Pancreas (tissue), 10 donors: ENCODE measurements at regions not wholly inside any gene's neighbourhood (a gene's known extent, or its start where the extent isn't known, plus 50 kb on each side); places are given as distances from the start of the nearest gene placed in this dataset.

ENCODE experiments used
- ATAC-seq, 4 donors: fragments of 200-7000 bp; cut with Tn5 transposase; one replicate each; pipeline versions ENCODE4 v1.8.0 to v1.9.1; 2020; ENCODE audit warnings: mild to moderate bottlenecking in 4 of 4, moderate library complexity in 4 of 4
- DNase-seq, 6 donors: peaks; one replicate each; pipeline ENCODE4 v3.0.0-alpha.2; 2020
- FAIRE-seq: peaks from 2 replicates; lab custom pipeline; 2012; peaks lifted over from hg19 to GRCh38; lab: Jason Lieb, UNC
- H3K27ac ChIP-seq, 4 donors: fragments of 200-600 bp; sonication (generic); 1 replicate in 3 of 4; 2 replicates in 1 of 4; pipeline versions ENCODE4 v1.5.0 to v1.8.0; 2020
- H3K27me3 ChIP-seq, 4 donors: fragments of 200-600 bp; one replicate each; pipeline ENCODE4 v1.8.0; 2021
- H3K36me3 ChIP-seq, 3 donors: fragments of 200-600 bp; sonication (generic) in 1 of 3; one replicate each; pipeline versions ENCODE4 v1.5.0 to v1.8.0; 2020 to 2021
- H3K4me1 ChIP-seq, 3 donors: fragments of 200-600 bp; one replicate each; pipeline ENCODE4 v1.8.0; 2021
- H3K4me3 ChIP-seq, 4 donors: fragments of 200-600 bp; sonication (generic) in 2 of 4; one replicate each; pipeline versions ENCODE4 v1.5.0 to v1.8.0; 2020 to 2021
- H3K9me3 ChIP-seq, 4 donors: fragments of 200-600 bp; one replicate each; pipeline ENCODE4 v1.8.0; 2021
- WGBS, 2 donors: extraction: QIAGEN DNeasy Blood & Tissue Kit; methylation state at CpG; one replicate each; pipeline ENCODE4 v1.1.7; 2013; 5-methylcytosine and 5-hydroxymethylcytosine counted together
- intact Hi-C, 3 donors: fragments of 100-400 bp; cut with DNase I; formaldehyde crosslinking; loops; one replicate each; pipeline versions ENCODE4 v1.11.1 to v1.14.2; 2022
- TF ChIP-seq, protein P1 (sequence below), 4 donors: fragments of 200-600 bp; sonication (generic) in 3 of 4; IDR thresholded peaks; one replicate each; pipeline versions ENCODE4 v1.5.0 to v1.8.0; 2021; ENCODE audit warnings: antibody characterized with exemption in 4 of 4
- donor health status: healthy with polysubstance abuse.
- donor health status: DM: no; HTN: no; CAD: no; lungs with moderate emphysema.
- donor health status: DM: no; HTN: no; CAD: no.
- donor health status: control.
- donor health status: control.
- donor health status: Bipolar disorder and iron deficiency.
- donor health status: DM: yes; HTN: yes; CAD: no.
- donor health status: DM: no; HTN: no; CAD: no.
- donor health status: DM: no; HTN: no; CAD: no.
- donor health status: DM: yes; HTN: yes; CAD: no.

DNA sequence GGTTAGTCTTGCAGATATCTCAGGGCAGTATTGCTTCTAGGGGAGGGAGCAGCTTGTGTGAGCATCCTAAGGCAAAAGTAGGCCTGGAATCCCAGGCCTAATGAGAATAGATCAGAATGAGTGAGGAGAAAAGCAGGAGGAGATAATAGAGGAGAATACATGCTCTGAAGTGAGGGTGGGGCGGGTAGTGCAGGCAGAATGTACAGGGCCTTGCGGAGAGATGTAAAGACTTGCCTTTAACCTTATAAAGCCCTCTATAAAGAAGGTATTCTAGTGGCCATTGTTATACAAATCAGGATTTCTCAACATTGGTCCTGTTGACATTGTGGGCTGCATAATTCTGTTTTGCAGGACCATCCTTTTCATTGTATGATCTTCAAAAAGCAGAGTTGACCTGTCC is 855.3 kb downstream of the PCDH7 start:
- H3K9me3 ChIP-seq, result no peaks in the 10 kb centered on the region
- H3K4me3 ChIP-seq, result no peak overlapping the region
- no peak overlapping the region for H3K27ac ChIP-seq
- intact Hi-C loops, result no loop called here
- ATAC-seq (no peak), DNase-seq (no peak), FAIRE-seq (no peak)
- no peaks in the 10 kb centered on the region for H3K36me3 ChIP-seq
- no peaks in the 10 kb centered on the region for H3K27me3 ChIP-seq
- 78 to 84% methylated on average over 2 of the region's 2 CpGs for WGBS, 2 donors
- H3K4me1 ChIP-seq, result no peaks in the 10 kb centered on the region
- TF ChIP-seq, protein P1, sequence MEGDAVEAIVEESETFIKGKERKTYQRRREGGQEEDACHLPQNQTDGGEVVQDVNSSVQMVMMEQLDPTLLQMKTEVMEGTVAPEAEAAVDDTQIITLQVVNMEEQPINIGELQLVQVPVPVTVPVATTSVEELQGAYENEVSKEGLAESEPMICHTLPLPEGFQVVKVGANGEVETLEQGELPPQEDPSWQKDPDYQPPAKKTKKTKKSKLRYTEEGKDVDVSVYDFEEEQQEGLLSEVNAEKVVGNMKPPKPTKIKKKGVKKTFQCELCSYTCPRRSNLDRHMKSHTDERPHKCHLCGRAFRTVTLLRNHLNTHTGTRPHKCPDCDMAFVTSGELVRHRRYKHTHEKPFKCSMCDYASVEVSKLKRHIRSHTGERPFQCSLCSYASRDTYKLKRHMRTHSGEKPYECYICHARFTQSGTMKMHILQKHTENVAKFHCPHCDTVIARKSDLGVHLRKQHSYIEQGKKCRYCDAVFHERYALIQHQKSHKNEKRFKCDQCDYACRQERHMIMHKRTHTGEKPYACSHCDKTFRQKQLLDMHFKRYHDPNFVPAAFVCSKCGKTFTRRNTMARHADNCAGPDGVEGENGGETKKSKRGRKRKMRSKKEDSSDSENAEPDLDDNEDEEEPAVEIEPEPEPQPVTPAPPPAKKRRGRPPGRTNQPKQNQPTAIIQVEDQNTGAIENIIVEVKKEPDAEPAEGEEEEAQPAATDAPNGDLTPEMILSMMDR (IDR thresholded peaks at IDR 0.05), result no peak

DNA sequence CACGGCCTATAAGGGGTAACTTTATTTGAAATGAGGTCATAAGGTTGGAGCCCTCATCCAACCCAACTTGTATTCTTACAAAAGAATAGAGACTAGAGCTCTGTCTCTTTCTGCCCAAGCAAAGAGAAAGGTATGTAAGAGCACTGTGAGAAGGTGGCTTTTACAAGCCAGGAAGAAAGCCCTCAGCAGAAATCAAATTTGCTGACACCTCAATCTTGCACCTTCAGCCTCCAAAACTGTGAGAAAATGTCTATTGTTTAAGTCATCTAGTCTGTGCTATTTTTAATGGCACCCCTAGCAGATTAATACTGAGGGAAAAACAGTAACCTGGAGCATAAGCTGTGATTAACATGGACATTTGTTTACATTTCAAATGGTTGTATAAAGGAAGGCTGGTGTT is 860.7 kb downstream of the PCDH7 start:
- intact Hi-C loops, result no loop called here
- Histone ChIP-seq H3K27ac (no peak overlapping the region), H3K4me3 (no peak overlapping the region), H3K36me3 (no peaks in the 10 kb centered on the region), H3K27me3 (no peaks in the 10 kb centered on the region), H3K9me3 (no peaks in the 10 kb centered on the region), H3K4me1 (no peaks in the 10 kb centered on the region)
- TF ChIP-seq, protein P1 (IDR thresholded peaks at IDR 0.05), result no peak
- no peak for DNase-seq
- FAIRE-seq, result no peak
- no peak for ATAC-seq
- 52 to 69% methylated on average over 1 of the region's 1 CpG for WGBS, 2 donors

DNA sequence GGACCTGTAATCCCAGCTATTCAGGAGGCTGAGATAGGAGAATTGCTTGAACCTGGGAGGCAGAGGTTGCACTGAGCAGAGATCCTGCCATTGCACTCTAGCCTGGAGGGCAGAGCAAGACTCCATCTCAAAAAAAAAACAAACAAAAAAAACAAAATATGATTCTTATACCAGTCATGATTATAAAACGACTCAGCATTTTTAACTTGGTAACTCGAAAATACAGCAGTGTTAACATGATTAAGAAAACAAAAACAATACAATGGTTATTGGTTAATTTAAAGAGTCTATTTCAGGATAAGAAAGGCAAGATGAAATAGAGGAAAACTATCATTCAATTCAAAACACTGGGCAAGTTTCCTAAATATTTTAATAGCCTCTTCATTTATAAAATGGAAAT is 865.3 kb downstream of the PCDH7 start:
- Histone ChIP-seq H3K4me3 (no peak overlapping the region), H3K9me3 (no peaks in the 10 kb centered on the region), H3K27me3 (no peaks in the 10 kb centered on the region), H3K36me3 (no peaks in the 10 kb centered on the region), H3K27ac (no peak overlapping the region), H3K4me1 (no peaks in the 10 kb centered on the region)
- TF ChIP-seq, protein P1 (IDR thresholded peaks at IDR 0.05), result no peak
- no peak for ATAC-seq
- intact Hi-C loops, result no loop called here
- FAIRE-seq, result no peak
- no peak for DNase-seq
- 33 to 46% methylated on average over 2 of the region's 2 CpGs for WGBS, 2 donors

DNA sequence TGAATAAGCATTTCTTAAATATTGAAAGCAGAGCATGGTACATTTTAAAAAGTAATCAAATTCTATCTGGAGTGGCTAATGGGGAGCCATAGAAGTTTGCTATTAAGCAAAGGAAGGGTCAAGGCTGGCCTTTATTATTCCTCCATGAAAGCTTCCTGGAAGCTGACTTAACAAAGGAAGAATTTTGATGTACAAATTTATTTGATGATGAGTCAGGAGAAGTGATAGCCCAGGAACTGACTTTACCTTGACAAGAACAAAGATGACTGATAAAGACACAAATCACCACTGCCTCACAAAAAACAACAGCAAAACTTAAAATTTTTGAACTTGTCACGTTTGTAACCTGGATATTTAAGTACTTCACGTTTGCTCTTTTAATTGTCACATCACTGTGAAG is 872.1 kb downstream of the PCDH7 start:
- Histone ChIP-seq H3K9me3 (no peaks in the 10 kb centered on the region), H3K4me1 (no peaks in the 10 kb centered on the region), H3K4me3 (no peak overlapping the region), H3K27ac (no peak overlapping the region), H3K27me3 (no peaks in the 10 kb centered on the region), H3K36me3 (no peaks in the 10 kb centered on the region)
- no peak for DNase-seq
- TF ChIP-seq, protein P1 (IDR thresholded peaks at IDR 0.05), result no peak
- ATAC-seq, result no peak
- WGBS, 2 donors, result 25 to 29% methylated on average over 2 of the region's 2 CpGs
- intact Hi-C loops, result no loop called here
- no peak for FAIRE-seq

DNA sequence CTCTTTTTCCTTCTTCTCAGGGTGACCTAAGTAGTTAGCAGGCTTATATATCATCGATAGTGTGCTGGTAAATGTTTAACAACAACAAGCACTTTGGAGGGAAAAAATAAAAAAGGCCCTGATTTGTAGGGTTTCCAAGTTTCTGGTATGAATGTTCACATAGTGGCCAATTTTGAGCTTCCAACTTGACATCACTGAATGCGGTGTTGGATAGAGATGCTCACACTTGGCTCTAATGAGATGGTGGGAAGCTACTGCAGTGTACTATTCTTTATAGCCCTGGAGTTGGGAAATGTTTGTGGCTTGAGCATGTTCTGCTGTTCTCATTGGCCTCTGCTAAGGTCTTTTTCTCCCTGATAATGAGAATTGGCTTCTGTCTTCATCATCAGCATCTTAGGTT is 875.3 kb downstream of the PCDH7 start:
- DNase-seq, result no peak
- Histone ChIP-seq H3K4me1 (no peaks in the 10 kb centered on the region), H3K4me3 (no peak overlapping the region), H3K27ac (no peak overlapping the region), H3K9me3 (no peaks in the 10 kb centered on the region), H3K36me3 (no peaks in the 10 kb centered on the region), H3K27me3 (no peaks in the 10 kb centered on the region)
- FAIRE-seq, result no peak
- WGBS, 2 donors, result 43 to 45% methylated on average over 2 of the region's 2 CpGs
- TF ChIP-seq, protein P1 (IDR thresholded peaks at IDR 0.05), result no peak
- no peak for ATAC-seq
- intact Hi-C loops, result no loop called here
